NCI-H446 treated with DMSO at 0.1 percent for 48 hours (cell line): ENCODE measurements at regions not wholly inside any gene's neighbourhood (a gene's known extent, or its start where the extent isn't known, plus 50 kb on each side); places are given as distances from the start of the nearest gene placed in this dataset.

Experiments used
- DNase-seq: peaks from one replicate; lab custom pipeline; 2025; lab: John Stamatoyannopoulos, UW

DNA sequence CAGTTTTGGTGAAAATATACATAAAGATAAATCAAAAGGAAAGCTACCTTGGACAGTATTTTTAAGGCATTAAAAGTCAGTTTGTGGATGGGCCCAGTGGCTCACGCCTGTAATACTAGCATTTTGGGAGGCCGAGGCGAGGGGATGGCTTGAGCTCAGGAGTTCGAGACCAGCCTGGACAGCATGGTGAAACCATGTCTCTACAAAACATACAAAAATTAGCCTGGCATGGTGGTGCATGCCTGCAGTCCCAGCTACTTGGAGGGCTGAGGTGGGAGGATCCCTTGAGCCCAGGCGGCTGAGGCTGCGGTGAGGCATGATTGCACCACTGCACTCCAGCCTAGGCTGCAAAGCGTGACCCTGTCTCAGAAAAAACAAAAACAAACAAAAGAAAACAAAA is 1253.8 kb downstream of the MRPL39 start:
- DNase-seq = no peak

- DNase-seq = no peak
These were observed 1267.9 kb downstream of the MRPL39 start for GRCh38 chr21:24339406-24339805.

DNA sequence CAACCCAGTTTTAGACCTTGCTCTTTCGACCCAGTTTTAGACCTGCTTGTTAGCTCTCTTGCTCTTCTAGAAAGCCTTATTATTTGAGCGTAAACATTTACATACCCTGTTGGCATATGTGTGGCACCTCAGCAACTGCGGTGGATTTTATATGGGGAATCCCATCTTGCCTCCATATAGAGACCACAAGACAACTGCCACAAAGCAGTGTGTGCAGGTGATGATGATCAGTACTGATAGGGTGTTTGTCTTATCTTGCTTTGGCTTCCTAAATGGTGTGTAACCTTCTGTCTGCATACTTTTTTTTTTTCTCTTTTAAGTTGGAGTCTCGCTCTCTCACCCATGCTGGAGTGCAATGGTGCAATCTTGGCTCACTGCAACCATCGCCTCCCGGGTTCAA is 1270.8 kb downstream of the MRPL39 start:
- DNase-seq = no peak

- no peak for DNase-seq
These were observed 1283.7 kb downstream of the MRPL39 start for GRCh38 chr21:24323536-24323935.

DNA sequence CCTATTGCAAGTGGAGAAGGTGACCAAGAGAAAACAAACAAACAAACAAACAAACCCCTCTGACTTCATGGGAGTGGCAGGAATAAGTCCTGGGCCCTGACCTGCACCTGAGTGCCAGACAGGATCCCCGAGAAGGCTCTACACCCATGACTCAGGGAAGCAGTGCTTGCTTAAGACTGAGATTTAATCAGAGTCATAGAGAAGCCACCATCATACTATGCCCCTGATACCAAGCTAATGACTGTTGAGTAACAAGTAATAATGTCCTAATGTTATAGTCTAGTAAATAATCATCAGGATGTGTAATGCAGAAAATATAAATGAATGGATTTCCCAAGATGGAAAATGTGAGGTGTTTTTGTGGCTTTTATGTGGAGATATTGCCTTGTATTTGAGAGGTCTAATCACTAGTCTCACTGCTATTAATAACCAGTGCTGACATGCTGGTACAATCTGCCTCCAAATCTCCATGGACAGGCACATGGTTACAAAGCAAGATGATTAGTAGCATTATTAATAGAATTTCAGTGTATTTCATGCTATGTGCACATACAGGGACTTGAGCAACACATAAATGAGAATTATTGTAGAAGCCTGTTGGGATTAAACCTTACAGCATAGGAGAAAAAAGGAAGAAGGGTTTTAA is 1290.9 kb downstream of the MRPL39 start:
- DNase-seq = no peak

GRCh38 chr21:24310788-24311187 is 1296.5 kb downstream of the MRPL39 start:
- DNase-seq = no peak

GRCh38 chr21:24308183-24308582 is 1299.1 kb downstream of the MRPL39 start:
- DNase-seq = no peak

GRCh38 chr21:24302400-24302799 is 1304.9 kb downstream of the MRPL39 start:
- no peak for DNase-seq

GRCh38 chr21:24298040-24298439 is 1309.2 kb downstream of the MRPL39 start:
- DNase-seq = no peak

DNA sequence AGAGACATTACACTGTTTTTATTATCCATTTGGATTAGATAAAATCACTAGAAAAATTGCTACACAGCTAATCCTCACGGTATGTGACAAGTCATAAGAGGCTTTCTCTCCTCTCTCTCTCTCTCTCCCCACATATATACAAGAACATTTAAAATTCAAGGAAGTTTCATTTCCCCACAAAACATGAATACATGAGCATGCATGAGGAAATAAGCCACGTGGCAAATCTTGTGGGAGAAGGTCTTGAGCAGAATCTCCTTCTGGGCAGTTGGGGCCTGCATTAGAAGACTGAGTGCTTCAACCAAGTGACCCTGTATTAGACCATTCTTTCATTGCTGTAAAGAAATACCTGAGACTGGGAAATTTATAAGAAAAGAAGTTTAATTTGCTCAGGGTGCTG is 1313.1 kb downstream of the MRPL39 start:
- no peak for DNase-seq

GRCh38 chr21:24290151-24290833 is 1317.0 kb downstream of the MRPL39 start:
- peak; percentile 13 for DNase-seq

GRCh38 chr21:24289539-24289938 is 1317.7 kb downstream of the MRPL39 start:
- DNase-seq = peak; percentile 67

- no peak for DNase-seq
These were observed 1326.7 kb downstream of the MRPL39 start for GRCh38 chr21:24280596-24280995.

GRCh38 chr21:24278711-24279110 is 1328.6 kb downstream of the MRPL39 start:
- no peak for DNase-seq

DNA sequence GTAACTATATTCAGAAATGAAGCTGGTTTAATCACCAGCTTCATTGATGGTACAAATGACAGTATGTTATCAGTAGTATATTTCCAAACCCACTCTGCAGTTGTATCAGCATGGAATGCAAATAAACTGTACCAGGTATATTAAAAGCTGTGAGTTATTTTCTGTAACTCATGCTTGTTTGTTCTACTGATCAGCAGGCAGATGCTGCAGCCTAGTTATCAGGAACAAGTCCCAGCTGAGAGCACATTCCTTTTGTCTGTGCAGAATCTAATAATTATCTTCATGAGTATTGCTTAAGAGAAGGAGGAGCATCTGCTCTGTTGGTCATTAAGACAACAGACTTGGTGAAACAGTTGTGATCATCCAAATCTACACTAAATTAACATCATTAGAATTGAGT is 1331.1 kb downstream of the MRPL39 start:
- no peak for DNase-seq

DNA sequence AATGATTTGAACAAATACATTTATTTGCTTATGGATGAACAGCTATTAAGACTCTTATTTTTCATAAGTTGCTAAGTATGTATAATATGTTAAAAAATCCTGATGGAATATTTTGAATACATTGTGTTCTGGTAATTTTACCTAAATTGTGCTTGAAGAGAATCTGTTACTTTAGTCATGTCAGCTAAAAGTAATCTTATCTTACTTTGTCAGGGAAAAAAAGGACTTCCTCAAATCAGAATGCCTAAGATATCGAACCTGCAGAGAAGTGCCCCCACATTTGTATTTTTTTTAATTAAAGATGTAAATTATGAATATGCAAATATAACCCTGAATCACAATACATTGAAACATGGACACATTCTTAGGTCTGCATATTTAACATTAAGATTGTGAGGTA is 1331.7 kb downstream of the MRPL39 start:
- DNase-seq = no peak

DNA sequence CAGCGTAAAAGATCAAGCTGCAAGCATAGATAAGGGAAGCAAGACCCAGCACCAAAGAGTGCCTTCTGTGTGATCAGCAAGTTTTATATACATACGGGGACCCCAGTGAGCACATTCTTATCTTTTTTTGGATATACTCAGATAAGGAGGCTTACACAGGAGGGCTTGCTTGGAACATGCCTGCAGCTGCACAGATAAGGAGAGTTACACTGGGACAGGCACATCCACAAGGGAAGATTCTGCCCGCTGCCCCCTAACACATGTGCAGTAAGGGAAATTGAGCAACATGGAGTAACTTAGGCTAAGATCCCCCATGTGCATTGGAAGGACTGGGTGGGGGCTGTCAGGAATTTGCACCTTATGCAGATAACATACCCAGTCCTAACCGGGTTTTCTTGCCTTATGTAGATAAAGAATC is 1334.8 kb downstream of the MRPL39 start:
- DNase-seq = no peak

GRCh38 chr21:24265987-24266386 is 1341.3 kb downstream of the MRPL39 start:
- no peak for DNase-seq

DNA sequence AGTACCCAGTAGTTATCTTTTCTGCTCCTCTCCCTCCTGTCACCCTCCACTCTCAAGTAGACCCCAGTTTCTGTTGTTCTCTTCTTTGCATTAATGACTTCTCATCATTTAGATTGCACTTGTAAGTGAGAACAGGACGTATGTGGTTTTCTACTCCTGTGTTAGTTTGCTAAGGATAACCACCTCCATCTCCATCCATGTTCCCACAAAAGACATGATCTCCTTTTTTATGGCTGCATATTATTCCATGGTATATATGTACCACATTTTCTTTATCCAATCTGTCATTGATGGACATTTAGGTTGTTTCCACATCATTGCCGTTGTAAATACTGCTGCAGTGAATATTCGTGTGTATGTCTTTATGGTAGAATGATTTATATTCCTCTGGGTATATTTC is 1346.5 kb downstream of the MRPL39 start:
- no peak for DNase-seq

GRCh38 chr21:24259241-24259640 is 1348.0 kb downstream of the MRPL39 start:
- no peak for DNase-seq

DNA sequence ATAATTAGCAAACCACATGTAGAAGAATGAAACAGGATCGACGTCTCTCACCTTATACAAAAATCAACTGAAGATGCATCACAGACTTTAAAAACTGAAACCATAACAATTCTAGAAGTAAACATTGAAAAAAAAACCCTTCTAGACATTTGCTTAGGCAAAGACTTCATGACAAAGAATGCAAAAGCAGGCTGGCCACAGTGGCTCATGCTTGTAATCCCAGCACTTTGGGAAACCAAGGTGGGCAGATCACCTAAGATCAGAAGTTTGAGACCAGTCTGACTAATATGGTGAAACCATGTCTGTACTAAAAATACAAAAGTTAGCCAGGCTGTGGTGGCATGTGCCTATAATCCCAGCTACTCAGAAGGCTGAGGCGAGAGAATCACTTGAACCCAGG is 1351.7 kb downstream of the MRPL39 start:
- no peak for DNase-seq

GRCh38 chr21:24225431-24225830 is 1381.8 kb downstream of the MRPL39 start:
- no peak for DNase-seq

DNA sequence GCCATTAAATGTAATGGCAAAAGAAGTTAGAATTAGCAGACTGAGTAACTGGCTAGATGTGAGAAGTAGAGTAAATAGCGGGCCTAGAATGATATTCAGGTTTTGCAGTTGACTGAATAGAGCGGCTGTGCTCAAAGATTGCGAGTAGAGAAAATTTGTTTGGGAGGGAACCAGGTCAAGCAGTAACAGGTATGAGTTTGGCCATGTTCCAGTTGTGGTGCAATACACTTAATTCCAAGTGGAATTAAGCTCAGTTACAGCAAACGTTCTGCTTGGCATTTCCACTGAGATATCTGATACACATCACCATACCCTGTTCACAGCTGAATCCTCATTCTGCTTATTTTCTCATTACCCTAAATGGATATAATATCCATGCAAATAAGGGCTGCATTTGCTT is 1382.9 kb downstream of the MRPL39 start:
- no peak for DNase-seq

- DNase-seq = no peak
These were observed 1383.7 kb downstream of the MRPL39 start for GRCh38 chr21:24223624-24224023.
